GM19397 (cell line): ENCODE measurements at regions not wholly inside any gene's neighbourhood (a gene's known extent, or its start where the extent isn't known, plus 50 kb on each side); places are given as distances from the start of the nearest gene placed in this dataset.
"Not testable (repeated sequence)": the region's sequence is repeated elsewhere in the genome, so short reads cannot be mapped to it uniquely, and the experiment has no call there.

Experiments
- ATAC-seq: cut with Tn5 transposase; IDR thresholded peaks from one replicate; pipeline ENCODE4 v1.9.1; 2021; ENCODE audit warnings: mild to moderate bottlenecking, moderate library complexity; ENCODE audit not compliant: unreplicated experiment

DNA sequence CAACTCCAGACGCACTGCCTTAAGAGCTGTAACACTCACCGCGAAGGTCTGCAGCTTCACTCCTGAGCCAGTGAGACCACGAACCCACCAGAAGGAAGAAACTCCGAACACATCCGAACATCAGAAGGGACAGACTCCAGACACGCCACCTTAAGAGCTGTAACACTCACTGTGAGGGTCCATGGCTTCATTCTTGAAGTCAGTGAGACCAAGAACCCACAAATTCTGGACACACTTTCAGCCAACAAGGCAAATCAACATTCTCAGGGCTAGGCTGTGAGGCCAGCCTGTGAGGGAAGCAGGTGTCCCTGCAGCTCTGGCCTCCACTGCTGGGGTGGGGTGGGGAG is 275.3 kb downstream of the ADGRD1 start:
- ATAC-seq, result not testable (repeated sequence)

DNA sequence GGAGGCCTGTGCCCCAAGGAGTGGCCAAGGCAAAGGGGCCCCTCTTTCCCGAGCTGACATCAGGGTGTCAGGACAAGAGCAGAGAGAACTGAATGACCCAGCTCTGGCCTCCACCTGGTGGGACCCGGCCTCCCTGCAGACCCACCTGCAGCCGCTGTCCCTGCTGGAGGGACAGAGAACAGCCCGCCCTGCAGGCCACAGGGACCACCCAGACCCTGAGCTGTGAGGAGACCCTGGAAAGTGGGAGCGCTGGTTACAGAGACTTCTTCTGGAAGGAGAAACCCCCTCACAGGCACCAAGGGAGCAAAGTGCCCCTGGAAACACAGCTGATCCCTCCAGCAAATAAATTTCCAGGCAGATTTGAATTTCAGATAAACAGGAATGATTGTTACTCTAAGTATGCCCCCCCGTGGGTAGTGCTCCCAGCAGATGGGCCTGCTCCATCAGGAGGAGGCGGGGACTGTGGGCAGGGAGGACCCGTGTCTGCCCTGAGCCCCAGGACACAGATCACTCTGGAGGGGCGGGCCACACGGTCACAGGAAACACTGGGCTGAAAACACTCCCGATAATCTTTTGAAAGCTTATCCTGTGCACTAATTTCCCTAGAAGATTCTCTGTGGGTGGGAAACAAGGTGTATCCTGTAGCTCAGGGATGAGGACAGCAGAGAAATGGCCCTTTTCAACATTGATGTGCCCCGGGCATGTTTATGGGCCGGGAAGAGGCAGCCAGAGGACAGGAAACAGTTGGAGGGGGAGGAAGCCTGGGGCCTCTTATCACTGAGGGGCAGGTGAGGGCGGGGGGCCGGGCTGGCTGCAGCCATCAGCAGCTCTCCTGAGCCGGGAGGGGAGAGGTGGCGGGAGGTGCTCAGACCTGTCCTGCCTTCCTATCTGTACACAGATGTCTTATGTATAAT is 276.0 kb downstream of the ADGRD1 start:
- ATAC-seq, result no peak

DNA sequence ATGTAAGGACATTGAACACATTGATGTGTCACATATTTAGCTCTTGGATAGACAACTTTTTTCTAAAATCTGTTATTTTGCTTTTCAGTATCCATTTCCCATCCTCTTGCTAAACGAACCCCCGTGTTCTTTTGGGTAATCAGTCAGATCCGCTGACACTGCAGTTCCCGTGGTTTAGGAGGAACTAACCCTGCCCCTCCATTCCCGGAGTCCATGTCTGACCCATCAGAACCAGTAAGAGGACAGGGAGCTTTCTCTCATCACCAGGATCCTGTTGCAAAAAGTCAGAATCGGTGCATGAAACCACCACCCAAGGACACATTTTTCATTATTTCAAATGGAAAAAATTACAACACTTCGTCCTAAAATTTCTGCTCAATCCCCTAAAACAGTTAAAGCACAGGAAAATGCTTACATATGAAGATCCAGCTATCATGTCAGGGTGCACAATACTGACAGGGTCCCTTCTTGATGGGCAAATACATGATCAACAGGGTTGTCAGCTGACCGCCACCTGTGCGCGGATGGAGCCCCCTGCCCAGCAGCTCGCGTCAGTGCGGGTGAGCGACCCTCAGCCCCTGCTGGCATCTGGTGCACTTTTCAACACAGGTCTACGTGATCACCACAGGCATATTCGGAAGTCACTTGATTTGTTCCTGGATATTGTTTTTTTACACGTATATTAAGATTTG is 276.8 kb downstream of the ADGRD1 start:
- ATAC-seq, result no peak

DNA sequence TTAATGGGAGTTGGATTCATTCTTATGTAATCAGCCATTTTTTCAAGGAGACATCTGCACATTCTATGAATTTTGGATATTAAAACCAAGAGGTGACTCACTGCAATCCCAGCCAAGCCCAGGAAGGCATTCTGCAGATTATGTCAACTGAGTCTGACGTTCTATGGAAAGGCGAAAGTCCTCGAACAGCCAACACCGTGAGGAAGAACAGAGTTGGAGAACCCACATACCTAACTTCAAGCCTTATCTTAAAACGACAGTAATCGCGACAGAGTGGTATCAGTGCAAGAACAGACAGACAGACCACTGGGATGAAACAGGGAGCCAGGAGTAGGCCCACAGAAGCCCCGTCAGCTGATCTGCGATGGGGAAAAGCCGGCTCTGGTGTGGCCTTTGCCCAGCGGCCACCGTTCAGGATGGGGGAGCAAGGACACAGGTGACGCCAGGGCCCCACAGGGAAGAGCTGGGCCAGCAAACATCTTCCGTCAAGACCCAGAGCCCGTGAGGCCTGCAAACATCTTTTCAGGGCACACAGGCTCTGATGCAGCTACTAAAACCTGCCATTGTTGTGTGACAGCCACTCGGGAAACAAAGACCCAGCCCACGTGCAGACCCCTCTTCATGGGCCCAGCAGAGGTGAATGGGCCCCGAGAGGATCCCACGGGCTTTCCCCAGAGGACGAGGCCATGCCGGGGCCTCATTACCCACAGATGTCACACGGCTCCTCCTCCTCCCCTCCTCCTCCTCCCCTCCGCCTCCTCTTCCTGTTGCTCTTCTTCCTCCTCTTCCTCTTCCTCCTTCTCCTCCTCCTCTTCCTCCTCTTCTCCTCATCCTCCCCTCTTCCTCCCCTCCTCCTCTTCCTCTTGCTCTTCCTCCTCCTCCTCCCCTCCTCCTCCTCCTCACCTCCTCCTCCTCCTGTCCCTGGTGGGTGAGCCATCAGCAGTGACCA is 277.6 kb downstream of the ADGRD1 start:
- ATAC-seq, result no peak

DNA sequence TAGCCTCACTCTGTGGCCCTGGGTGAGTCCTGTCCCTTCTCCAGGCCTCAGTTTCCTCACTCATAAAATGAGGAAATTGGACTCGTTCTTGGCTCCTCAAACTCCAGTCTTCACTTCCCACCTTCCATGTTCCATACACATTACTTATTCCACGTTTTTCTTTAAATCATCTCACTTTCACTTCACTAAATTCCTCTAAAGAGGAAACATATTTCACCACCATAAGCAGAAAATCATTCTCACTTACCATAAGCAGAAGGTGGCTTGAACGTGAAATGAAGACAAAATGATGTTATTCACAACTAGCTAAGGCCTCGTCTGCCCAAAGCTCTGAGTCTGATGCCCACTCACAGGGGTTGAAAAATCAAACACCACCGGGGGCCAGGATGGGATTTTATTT is 278.3 kb downstream of the ADGRD1 start:
- no peak for ATAC-seq

DNA sequence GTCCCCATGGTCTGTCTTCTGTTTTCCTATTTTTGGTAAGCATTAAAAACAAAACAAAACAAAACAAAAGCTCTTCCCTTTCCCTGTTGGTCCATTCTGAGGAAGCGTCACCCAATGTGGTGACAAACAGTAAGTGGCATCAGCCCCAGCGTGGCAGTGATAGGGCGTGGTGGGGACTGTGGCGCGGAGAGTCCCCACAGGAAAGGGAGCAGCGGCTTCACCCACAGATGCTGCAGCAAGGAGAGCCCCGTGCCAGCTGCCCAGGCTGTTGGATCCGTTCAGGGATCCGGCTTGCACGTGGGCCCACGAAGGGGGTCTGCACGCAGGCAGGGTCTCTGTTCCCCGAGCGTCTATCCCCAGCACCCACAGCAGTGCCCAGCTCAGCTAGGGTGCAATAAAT is 279.2 kb downstream of the ADGRD1 start:
- not testable (repeated sequence) for ATAC-seq

DNA sequence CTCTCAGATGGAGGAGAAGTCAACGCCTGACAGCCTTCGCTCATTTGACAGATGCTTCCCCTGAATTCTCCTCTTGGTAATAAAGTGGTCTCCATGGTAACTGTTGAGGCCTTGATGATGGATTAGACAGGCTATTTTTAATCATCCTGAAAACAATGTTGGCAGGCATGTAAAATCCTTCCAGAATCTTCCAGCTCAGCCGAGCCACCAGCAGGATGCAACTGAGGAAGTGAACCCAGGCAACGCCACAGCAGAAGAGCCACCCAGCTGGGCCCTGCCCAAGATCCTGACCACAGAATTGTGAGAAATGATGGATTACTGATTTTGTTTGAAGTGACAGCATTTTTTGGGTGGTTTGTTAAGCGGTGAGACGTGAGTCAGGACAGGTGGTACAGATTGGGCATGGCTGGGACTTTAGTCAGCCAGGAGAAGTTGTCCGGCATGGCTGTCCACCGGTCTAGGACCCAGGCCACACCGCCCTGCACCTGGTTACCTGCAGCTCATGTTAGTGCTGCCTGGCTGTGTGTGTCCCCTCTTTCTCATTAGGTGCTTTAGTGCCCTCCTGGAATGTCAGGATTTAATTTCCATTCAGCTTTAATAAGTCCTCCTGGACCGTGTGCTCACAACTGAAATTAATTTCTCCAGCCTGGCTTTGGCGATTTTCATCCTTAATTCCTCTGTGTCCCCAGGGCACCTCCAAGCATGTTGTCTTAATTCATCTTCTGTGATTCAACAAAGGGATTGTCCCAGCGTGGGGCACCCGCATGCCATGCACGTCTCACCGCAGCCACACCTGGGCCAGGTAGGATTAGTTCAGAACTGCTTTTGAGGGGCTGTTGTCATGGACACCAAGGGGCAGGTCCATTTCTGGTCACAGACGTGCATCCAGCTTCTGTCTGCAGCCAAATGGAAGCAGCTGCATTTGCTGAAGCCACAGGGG is 280.4 kb downstream of the ADGRD1 start:
- not testable (repeated sequence) for ATAC-seq

DNA sequence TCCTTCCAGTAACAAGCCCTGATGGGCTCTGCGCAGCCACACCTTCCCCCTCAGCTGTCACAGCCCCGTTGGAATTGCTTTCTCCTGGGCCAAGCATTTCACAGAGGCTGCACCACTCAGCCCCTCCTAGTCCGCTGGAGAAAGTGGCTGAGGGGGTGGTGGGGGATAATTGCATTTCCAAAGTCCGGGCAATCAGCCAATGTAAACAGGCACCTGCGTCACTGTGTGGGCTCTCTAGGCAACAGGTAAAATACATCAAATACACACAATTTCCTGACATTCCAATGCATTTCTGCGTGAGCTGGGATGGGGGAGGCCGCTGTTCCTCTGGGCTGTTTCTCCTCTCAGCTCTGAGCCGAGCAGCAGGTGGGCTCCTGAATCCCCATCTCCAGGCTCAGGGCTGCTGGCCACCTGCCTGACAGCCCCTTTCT is 281.1 kb downstream of the ADGRD1 start:
- ATAC-seq, result not testable (repeated sequence)

DNA sequence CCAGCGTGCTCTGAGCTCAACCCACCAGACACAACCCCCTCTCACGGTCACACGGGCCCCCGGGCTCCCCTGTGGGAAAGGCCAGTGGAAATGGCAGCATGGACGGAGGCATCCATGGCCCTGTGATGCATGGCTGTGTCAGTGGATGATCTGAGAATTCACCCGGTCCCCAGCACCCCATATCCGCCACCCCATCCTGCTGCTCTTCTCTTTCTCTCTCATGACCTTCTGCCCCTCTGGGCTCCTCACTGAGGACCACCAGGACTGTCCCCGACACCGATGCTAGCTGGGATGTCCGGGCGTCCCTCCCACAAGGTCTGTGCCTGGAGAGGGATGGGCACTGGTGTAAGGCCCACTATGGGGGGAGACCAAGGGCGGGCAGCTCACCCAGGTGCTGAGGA is 282.2 kb downstream of the ADGRD1 start:
- no peak for ATAC-seq

DNA sequence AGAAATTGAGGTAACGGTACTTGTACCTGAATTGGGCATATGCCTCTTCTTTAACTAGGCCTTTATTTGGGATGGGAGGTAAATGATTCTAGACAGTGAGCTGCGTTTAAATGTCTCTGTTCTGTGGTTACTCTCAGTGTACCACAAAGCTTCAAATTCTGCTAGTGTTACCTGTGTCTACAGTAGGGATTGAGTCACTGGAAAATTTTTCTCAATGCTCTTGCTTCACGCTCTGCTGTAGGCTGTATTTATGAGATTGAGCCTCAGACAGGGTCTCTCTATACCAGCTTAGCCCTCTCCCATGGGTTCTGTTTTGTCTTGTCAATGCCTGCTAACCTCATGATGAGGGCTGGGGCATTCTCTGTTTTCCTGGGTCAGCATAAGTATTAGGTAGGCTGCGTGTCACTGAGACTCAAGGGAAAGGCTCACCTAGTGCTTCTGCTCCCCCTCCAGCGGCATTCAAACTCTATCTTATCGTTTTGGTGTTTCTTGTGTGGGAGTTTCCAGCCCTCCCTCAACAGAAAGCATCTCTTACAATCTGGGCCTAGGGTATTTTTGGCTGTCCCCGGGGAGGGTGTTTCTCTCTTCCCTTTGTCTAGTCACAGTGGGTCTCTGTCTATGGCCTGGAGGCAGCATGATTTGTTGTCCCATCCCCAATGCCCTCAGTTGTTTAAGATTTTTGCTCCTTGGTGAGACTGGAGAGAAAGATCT is 285.8 kb downstream of the ADGRD1 start:
- peak; percentile 62 for ATAC-seq

DNA sequence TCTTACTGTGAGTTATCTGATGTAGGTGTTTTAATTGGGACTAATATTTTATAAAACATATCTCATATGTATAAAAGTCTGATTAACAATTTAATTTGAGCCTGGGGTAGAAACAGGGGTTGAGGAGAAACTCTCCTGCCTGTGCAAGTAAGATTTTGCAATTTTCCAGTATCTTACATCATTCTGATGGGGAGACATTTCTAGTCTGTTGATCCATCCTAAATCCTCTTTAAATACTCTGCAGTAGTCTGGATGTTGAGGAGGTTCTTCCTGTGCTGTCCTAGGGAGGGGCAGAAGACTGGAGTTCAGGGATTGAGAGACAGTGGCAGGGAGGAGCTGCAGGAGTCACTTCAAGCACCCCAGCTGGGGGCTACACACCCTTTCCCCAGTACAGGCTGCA is 287.8 kb downstream of the ADGRD1 start:
- no peak for ATAC-seq

DNA sequence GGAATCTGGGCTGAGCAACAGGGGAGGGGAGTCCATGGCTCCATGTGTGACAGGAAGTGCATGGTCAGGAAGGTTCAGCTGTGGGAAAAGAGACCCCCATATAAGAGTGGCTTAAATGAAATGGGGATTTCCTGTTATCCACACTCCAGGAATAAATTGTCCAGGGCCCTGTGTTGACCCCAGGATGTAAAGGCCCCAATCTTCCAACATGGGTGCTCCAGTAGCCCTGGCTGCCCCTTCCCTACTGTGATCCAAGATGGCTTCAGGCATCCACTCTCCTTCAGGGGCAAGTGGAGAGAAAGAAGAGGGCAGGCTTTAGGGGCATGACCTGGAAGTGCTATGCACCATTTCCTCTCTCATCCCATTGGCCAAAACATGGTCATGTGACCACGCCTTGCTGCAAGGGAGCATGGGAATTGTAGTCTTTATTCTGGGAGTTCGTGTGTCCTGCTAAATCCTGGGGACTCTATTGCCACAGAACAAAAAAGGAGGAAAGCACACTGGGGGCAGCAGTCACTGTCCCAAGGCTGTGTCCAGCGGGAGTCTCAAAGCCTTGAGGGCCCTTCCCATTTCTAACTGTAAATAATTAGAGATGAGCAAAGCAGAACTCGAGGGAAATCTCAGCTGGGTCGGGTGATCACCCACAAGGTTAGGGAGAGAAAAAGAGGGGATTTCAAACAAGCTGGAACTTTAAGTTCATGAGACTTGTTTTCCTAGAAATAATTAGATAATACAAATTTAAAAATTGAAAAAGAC is 289.2 kb downstream of the ADGRD1 start:
- ATAC-seq, result no peak

DNA sequence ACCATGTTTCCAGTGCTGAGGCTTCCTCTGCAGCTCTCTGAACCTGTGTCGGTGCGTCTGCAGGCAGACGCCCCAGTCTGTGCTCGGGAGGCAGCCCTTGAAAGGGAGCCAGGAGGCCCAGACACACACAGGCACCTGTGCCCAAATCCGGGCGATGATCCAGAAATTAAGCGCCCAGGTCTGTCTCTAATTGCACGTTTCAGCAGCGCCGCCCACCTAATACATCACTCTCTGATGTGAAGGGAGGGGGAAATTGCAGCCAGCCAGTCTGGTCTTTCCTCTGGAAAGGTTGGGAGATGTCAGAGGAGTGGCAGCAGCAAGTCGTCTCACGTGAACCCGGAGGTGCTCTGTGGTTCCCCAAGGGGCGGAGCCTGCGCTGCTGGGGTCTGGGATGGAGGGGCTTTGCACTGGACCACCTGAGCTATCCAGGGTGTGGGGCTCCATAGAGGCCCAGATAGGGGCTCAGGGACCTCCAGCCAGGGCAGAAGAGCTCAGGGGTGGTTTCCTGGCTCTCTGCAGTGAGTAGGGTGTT is 290.5 kb downstream of the ADGRD1 start:
- not testable (repeated sequence) for ATAC-seq

DNA sequence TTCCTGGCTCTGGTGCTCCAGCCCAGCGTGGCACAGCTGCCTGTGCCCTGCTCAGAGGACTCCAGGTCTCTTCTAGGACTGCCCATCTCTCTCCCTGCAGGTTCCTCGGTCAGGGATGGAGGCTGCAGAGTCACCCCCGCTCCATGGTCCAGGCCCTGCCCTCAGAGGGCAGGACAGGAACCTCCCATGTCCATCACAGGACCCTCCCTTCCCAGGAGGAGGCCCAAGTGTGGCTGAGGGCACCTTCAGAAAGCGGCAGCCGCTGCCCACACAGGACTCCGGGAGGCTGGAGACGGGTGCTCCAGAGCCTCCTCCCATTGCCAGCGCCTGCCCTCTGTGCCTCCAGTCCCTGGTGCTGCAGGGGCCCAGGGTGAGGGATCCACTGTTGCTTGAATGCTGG is 291.5 kb downstream of the ADGRD1 start:
- not testable (repeated sequence) for ATAC-seq

DNA sequence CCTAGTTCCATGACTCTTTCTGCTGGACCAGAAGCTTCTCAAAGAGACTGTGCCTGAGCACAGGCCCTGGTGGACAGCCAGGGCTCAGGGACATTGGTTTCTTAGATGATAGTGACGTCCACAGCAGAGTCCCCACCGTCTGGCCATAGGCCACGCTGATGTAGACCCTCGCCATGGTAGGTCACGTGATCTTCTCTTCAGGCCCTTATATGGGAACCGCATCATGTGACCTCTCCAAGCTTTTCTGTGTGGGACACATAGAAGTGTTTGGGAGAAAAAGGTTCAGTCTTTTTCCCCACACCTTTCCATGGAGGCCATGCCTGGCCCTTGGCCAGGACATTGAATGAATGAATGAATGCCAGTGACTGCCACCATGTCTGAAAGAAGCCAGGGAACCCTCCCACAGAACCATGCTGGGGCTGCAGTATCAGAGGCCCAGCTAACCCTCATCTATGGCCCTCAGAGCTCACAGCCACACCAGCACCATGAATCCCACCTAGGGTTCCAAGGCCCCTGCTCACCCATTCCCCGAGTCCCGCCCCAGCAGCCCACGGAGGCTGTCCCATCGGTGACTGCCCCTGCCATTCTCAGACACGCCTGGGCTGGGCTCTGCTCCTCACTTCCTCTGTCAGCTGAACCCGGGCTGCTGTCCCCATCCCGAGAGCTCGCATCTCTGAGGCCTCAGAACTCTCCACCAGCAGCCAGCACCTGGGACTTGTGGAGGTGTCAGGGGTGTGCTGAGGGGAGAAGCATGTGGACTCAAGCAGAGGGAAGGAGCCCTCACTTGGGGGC is 292.1 kb downstream of the ADGRD1 start:
- ATAC-seq, result no peak

DNA sequence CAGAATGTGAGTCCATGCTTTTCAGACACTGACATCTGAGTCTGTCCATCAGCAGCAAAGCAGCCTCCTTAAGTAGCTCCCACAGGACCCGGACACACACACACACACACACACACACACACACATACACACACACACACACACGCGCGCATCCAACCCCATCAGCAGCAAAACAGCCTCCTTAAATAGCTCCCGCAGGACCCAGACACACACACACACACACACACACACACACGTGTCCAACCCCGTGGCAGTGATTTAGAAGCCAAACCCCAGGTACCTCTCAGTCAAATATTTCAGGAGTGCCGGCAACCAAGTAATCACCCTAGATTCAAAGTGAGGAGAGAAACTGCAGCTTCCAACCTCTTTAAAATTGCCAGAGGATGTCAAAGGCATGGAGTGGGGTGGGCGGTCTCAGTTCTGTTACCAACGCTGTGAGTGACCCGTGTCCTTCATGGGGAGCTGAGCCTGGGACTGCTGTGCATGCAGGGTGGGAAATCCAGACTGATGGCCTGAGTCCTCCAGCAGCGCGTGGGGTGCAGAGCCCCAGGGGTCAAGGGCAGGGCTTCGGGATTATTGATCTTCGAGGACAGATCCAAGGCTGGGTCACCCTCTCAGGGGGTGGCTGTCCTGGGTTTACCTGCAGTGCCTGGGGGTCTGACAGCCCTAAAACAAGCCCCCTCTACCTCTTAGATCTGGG is 293.5 kb downstream of the ADGRD1 start:
- ATAC-seq, result not testable (repeated sequence)

DNA sequence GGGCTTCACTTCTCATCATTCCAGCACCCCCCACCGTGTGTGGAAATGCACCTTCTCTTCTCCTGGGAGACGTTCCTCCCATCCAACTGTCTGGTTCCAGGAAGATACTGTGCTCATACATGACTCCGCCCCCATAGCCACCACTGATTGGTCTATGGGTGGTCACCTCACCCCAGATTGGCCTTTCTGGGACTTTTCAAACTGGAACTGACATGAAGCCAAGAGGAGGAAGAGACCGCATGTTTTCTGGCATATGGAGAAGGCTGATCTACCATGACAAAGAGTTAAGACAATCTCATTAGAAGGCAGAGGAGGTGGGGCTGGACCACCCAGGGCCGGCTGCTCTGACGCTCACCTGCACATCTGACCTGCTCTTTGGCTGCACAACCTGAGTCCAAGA is 294.2 kb downstream of the ADGRD1 start:
- not testable (repeated sequence) for ATAC-seq
